ENCODE measurements at regions not wholly inside any gene's neighbourhood (a gene's known extent, or its start where the extent isn't known, plus 50 kb on each side); places are given as distances from the start of the nearest gene placed in this dataset.
"Not testable (repeated sequence)": the region's sequence is repeated elsewhere in the genome, so short reads cannot be mapped to it uniquely, and the experiment has no call there.

DNA sequence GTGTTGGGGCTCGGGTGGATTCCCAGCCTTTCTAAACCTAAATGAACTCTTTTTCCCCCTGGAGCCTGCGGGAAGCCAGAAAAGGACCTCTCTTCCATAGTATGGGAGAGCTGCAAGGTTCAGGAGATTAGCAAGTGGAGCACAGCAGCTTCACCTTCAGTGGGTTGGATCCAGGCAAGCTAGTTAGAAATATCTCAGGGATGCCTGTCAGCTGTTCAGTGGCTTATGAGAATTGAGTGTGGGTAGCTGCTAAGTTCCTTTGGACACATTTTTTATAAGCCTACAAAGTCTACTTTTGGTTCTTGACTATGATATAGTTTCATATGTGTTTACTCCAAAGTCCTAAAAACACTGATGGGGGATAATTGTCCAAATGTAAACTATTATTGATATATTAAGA, 642.1 kb downstream of the EPM2A start:
- DNase-seq (ENCODE audit: low spot score) = no peak

DNA sequence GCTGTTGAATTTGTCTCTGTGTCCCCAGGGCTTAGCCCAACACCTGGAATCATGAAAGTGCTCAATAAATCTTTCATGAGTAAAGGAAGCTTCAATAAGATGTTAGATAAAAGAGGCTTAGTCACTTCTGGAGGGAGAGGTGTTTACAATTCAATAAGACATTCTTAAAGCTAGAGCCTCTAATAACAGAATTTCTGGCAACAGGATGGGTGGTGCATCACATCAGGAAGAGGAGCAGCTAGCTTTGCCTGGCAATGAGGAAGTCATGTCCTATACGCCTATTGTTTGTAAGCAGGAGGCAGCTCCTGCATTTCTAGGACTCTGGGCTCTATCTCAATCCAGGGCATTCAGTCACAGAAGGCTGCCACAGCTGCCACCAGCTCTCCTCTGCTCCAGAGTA, 638.5 kb downstream of the EPM2A start:
- DNase-seq (ENCODE audit: low spot score) = no peak

DNA sequence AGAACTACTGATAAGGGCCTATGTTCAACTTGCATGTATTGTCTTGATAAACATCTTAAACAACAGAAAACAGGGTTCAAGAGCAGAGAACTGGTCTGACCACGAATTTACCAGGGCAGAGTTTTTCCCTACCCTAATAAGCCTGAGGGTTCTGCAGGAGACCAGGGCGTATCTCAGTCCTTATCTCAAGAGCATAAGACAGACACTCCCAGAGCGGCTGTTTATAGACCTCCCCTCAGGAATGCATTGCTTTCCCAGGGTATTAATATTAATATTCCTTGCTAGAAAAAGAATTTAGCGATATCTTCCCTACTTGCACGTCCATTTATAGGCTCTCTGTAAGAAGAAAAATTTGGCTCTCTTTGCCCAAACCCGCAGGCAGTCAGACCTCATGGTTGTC, 637.2 kb downstream of the EPM2A start:
- not testable (repeated sequence) for DNase-seq (ENCODE audit: low spot score)

DNA sequence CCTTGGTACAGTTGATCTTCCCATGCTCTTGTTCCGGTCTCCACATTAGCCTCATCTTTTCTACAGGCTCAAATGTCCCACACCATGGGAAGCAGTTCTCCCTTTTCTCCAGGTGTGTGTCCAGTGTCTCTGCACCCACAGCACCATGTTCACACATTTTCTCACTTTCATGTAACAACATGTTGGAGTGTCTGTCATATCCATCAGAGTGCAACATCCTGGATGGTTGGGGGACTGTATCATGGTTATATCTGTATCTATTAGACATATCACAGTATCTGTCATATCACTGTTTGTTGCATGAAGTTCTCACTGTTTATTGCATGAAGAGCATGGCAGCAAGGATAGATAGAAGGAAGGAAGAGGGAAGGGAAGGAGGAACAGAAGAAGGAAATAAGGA, 635.6 kb downstream of the EPM2A start:
- no peak for DNase-seq (ENCODE audit: low spot score)

DNA sequence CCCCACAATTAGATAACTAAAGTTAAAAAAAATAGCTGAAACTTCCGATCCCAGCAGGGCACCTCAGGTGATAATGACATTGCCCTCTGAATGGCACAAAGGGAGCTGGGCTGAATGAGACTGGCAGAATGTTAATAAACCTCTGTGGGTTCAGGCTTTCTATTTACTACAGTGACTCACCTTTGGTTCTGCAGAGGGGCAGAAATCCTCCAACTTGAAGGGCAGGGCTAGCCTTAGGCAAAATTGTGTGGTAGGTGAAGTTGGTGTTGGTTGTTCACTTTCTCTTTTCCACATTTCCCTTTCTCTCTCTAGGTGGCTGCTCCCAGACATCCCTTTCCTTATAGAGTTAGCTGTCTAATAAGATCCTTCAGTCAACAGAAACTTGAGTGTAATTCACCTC, 625.2 kb downstream of the EPM2A start:
- DNase-seq (ENCODE audit: low spot score) = no peak

DNA sequence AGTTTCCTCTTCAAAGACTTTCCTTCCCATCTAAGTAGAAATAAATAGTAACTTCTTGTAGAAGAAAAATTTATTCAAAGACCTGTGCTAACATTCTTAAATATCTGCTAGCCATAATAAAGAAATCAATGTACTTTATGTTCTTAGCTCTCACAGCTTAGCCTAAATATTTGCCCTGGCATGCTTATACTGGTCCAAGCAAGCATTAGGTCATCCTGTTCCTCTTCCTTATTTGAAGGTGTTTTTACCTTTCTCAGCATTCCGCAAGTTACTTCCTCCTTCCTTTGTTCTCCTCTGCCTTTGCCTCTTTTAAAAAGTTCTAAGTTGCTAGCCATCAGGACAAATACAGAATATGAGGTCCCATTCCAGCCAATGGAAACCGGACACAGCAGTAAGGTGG, 623.9 kb downstream of the EPM2A start:
- not testable (repeated sequence) for DNase-seq (ENCODE audit: low spot score)

DNA sequence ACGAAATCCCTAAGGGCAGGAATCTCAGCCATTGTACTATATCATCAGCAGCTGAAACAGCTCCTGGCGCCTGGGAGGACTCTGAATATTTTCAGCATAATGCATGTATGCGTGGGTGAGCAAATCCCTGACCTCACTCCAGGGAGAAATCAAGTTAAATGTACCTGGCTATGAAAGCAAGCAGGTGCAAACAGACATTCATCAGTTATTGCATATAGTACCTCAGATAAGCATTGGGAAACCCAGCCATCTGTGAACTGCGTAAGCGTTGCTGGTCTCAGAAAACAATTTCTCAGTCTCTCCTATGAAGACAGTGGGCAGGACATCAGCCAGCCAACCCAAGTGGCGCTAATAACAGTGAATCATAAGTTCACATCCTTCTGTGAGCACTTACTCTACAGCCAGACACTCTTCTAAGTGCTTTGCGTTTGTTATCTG, 622.6 kb downstream of the EPM2A start:
- DNase-seq (ENCODE audit: low spot score) = peak; percentile 90

DNA sequence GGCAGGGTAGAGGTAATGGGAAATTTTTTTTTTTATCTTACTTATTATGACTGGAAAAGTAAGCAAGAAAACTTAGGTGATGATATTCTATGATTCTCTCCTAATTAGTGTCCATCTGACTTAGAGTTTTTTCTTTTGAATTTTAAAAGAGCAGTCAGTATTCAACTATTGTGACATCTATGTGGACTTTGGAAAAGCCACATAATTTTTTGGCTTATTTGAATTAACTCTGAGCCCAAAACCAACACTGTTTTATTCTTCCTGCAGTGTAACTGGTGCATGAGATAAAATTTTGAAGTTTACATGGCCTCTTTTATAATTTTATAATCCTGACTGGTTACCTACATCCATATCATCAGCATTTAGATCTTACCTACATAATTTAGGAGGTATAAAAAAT, 619.7 kb downstream of the EPM2A start:
- DNase-seq (ENCODE audit: low spot score) = no peak

DNA sequence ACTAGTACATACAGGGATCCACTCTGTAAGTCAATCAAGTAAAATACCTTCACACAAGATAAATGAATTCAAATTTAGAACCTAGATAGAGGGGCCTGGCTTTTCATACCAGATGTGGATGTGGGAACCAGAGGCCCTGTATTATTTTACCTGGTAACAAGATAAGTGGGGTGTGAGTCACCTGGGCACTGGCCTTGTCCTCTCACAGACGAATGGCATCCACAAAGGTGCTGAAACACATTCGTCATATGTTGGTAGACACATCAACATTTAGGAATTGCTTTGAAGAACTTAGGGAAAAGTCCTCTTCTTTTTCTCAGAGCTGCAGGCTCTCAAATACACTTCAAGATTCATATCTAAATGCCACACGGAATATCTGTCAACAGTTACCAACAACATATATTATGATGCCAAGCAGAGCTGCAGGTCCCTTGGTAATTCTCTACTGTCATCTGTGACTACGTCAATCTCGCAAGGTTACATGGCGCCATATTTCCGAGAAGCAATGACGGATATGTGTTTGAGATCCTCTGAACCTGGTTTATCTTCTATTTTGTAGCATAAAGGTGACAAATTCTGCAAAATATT, 618.6 kb downstream of the EPM2A start:
- peak; percentile 57 for DNase-seq (ENCODE audit: low spot score)

DNA sequence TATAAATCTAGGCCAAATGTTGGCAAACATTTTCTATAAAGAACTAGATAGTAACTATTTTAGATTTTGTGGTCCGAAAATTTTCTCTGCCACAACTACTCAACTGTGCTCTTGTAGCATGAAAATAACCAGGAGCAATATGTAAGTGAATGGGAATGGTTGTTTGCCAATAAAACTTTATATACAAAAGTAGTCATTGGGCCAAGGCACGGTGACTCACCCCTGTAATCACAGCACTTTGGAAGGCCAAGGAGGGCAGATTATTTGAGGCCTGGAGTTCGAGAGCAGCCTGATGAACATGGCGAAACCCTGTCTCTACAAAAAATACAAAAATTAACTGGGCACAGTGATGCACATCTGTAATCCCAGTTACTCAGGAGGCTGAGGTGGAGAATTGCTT, 617.1 kb downstream of the EPM2A start:
- DNase-seq (ENCODE audit: low spot score) = no peak

DNA sequence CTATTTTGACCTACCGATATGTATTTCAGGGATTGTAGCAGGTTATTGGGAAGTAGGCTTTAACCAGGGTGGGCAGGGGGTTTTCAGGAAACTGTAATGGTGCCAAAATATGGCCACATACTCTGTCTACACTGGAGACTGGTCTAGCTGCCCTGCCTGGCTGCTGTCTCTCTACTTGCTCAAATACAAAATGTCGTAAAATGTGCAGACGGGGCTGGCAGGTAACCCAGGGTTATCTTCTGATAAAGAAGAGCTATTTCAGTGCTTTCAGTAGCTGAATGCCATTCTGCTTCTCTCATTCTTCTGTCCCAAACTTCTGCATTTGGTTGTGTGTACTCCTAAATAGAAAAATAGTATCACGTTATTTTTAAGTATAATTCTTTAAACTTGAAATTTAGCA, 616.2 kb downstream of the EPM2A start:
- DNase-seq (ENCODE audit: low spot score) = no peak

DNA sequence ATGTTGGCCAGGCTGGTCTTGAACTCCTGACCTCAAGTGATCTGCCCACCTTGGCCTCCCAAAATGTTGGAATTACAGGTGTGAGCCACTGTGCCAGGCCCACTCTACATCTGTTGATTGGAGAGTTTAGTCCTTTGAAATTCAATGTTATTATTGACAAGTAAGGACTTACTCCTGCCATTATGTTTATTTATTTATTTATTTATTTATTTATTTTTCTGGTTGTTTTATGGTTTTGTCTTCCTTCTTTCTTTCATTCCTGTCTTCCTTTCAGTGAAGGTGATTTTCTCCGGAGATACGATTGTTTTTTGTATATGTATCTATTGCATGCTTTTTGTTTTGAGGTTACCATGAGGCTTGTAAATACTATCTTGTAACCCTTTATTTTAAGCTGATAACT, 602.6 kb downstream of the EPM2A start:
- no peak for DNase-seq (ENCODE audit: low spot score)

DNA sequence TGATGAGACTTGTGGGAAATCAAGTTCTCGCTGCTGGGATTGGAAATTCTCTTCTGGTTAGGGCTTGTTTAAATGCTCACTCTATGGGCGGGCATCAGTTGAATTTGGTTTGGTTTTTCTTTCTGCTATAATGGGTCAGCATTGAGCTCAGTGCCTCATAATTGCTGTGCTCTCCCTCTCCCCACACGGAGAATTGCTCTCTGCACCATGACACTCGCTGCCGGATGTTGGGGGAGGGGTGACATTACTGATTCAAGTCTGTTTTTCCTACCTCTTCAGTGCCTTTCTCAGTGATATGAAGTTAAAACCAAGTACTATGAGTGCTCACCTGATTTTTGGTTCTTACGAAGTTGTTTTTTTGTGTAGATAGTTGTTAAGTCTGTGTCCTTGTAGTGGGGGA, 599.6 kb downstream of the EPM2A start:
- DNase-seq (ENCODE audit: low spot score) = no peak

DNA sequence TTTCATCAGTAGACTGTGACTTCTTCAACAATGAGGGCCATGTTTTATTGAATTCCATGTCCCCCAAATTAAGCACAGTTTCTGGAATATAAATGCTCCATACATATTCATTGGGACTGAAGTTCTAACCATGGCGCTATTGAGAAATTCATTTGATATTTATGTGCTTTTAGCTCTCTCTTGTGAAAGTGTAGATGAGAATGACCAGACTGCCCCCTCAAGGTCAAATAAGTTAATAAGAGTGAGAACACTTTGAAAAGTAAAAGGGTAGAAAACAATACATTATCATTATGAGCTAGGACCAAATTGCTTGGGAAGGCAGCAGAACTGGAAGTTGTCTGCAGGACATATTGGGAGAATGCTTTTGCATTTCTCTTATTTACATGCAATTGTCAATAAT, 597.9 kb downstream of the EPM2A start:
- DNase-seq (ENCODE audit: low spot score) = no peak

DNA sequence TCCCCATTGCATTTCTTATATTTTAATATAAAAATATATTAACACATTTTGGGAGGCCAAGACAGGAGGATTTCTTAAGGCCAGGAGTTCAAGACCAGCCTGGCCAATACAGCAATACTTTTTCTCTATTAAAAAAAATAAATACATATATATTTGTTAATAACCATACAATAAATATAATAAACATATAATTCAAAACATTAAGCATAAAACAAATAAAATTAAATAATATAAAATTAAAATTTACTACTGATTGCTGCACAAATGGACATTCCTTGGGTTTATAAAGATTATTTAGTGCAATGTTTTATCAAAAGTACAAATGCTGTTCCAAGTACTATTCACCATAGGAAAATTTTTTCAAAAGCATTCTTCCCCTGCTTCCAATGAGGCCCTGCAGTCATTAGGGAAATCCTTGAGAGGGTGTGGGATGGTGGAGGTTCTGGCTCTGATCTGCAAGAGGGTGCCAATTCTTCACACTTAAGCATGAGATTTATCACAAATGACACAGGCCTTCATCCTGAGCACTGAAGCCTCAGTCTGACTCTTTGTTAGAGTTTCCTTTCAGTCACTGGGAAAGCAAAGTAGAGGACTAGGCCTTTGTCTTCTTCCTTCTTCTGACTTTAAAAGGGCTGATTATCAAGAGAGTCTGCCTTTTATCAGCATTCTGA, 596.7 kb downstream of the EPM2A start:
- peak; percentile 73 for DNase-seq (ENCODE audit: low spot score)

DNA sequence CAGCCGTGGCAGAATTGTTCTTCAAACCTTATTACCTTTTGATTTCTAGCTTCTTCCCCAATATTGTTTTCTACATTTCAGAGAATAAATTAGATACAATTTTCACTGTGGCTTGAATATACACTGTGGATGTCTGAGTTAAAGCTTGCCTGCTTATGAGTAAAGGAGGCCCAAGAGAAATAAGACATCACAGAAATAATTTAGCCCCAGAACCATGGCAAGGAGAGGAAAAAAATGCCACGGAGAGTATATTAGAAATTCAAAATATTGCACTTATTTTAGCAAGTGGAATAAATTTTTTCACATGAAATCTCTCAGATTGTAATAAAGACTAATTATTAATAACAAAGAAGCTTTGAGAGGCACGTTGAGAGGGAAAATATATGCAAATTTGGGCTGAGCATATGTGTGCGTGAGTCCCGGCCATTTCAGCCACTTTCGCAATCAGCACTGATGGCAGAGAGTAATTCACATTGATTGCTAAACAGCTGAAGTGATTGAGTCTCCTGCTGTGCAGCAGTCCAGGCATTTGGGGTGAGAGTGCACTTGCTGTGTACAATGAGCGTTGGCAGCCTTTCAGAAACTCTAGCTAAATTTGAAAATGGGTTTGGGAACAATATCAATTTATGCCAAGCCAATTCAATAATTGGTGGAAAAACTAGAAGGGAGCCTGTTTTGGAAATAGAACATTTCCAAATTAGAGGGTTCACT, 596.0 kb downstream of the EPM2A start:
- DNase-seq (ENCODE audit: low spot score) = peak; percentile 80

DNA sequence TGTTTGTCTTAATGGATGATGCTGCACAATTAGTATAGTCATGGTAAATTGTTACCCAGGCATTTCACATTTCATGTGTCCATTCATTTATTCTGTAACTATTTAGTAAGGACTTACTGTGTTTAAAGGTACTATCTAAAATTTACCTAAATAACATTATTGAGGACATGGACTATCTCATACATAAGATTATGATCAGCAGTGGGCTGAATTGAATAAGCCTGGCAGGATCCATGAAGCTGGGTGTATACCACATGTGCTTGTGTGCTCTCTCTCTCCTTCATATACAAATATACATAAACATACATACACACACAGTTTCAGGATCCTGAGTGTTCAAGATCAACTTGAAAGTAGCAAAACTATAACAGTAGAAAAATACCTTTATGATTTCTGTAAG, 595.4 kb downstream of the EPM2A start:
- peak; percentile 83 for DNase-seq (ENCODE audit: low spot score)

DNA sequence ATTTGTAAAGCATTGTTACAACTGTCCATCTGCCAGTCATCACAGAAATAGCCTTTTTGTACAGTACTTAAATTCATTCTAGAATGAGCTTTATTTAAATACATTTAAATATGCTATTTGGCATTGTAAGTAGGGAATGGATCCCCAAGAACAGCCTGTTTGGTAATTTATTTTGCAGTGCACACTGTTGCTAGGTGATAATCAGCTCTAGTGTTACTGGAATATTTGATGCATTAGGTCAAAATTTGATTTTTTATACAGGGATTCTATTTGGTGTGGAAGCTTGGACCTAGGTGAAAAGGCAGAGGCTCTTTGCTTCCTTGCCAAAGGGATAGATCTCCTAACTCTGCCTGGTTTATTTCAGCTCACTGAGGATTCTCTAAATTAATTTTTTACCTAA, 593.7 kb downstream of the EPM2A start:
- DNase-seq (ENCODE audit: low spot score) = no peak

DNA sequence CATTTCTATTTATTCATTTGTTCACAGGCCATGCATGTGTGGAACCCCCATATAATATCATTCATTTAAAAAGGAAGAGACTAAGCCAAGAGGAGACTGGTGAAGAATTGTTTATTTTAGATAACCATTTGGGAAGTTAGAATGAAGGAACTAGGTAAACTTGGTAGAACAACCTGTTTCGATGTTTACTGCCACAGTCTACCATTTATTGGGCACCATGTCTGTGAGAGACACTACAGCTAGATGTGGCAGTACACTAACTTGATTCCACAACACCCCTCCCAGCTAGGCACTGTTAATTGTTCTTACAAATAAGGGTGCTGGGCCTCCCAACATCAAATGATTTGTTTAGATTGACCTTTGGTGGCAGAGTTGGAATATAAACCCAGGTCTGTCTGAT, 592.4 kb downstream of the EPM2A start:
- DNase-seq (ENCODE audit: low spot score) = no peak

DNA sequence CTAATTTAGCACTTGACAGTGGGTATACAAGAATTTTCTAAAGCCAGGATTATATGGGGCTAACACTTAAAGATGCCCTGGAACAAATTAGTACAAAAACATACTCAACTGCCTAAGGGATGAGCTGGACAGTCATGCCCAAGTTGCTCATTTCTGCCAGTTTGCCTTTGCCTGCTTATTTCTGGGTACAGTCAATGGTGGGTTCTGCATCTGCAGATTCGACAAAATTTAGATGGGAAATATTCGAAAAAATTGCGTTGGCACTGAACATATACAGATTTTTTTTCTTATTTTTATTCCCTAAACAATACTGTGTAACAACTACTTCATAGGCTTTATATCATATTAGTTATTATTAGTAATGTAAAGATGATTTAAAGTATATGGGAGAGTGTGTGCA, 591.9 kb downstream of the EPM2A start:
- DNase-seq (ENCODE audit: low spot score) = no peak

DNA sequence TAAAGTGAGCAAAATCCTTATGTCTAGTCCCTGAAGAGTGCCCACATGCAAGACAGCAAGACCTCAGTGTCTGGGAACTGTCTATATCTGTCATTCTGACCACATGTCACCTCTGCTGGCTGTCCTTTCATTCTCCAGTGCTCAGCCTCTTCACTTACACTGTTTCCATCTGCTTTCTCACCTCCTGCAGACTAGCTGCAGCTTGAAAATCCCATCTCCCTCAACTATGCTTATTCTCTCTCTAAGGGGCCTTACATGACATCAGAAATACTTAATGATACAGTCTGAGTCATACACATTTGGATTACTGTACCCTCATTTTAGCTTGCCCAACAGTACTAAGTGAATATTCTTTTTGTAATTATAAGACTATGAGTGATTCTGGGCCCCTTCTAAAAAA, 587.8 kb downstream of the EPM2A start:
- peak; percentile 70 for DNase-seq (ENCODE audit: low spot score)

DNA sequence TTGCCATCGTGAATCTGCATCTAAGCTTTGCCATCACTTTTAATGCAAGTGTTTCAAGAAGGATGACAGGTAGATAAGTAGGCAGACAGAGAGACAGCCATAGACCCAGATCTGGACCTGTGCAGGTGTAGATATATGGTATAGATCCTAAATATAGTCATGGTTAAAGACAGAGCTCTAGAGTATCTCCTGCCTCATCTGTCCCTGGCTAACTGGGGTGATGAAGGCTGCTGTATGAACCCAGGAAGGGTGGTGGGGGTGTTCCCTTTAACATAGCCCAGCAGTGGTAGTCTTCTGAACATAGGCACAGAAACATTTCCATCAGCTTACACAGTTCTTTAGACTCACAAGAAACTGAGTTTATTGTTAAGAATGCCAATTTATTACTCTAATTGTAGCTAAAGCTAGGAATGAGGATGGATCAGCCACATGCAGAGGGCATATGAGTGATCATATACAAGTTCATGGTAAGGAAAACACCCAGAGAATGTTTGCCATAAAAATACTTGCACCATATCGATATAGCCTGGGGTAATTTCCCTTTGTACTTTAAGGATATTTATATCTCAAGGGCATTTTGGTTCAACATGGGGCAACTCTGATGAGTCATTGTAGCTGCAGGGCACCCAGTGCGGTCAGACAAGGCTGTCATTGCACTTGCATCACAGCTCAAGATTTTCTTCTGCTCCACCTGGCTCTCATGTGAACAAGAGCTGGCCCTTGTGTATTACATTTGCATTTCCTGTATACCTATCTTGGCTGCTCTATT, 587.2 kb downstream of the EPM2A start:
- DNase-seq (ENCODE audit: low spot score) = no peak
